Liver (tissue), 7 donors: ENCODE measurements at regions not wholly inside any gene's neighbourhood (a gene's known extent, or its start where the extent isn't known, plus 50 kb on each side); places are given as distances from the start of the nearest gene placed in this dataset.
"Not testable (repeated sequence)": the region's sequence is repeated elsewhere in the genome, so short reads cannot be mapped to it uniquely, and the experiment has no call there.

Experiments used
- DNase-seq: peaks from one replicate; pipeline ENCODE4 v3.0.0-alpha.2; 2017; ENCODE audit warnings: low spot score
- H3K27ac ChIP-seq, 2 donors: one replicate each; pipeline ENCODE4 v1.7.0; 2013; ENCODE audit warnings: inconsistent platforms in 2 of 2, low read length in 2 of 2, control low read depth in 1 of 2, low read depth in 1 of 2, mild to moderate bottlenecking in 1 of 2
- H3K27me3 ChIP-seq, 4 donors: one replicate each; pipeline versions ENCODE4 v1.6.1 to v1.7.0; 2013; ENCODE audit warnings: low read length in 3 of 4, inconsistent platforms in 1 of 4, mild to moderate bottlenecking in 1 of 4, moderate library complexity in 1 of 4; ENCODE audit not compliant: control insufficient read depth in 4 of 4, insufficient read depth in 4 of 4
- H3K36me3 ChIP-seq, 4 donors: one replicate each; pipeline versions ENCODE4 v1.6.1 to v1.7.0; 2013; ENCODE audit warnings: low read length in 3 of 4, mild to moderate bottlenecking in 3 of 4, low read depth in 1 of 4, moderate library complexity in 1 of 4; ENCODE audit not compliant: control insufficient read depth in 4 of 4, insufficient read depth in 3 of 4
- H3K4me1 ChIP-seq, 4 donors: one replicate each; pipeline versions ENCODE4 v1.6.1 to v1.7.0; 2013; ENCODE audit warnings: low read length in 3 of 4, mild to moderate bottlenecking in 3 of 4, moderate library complexity in 1 of 4; ENCODE audit not compliant: control insufficient read depth in 4 of 4, insufficient read depth in 4 of 4
- H3K4me3 ChIP-seq, 3 donors: one replicate each; pipeline versions ENCODE4 v1.6.1 to v1.7.0; 2013; ENCODE audit warnings: low read length in 3 of 3, control low read depth in 1 of 3, low read depth in 1 of 3, mild to moderate bottlenecking in 1 of 3
- H3K9ac ChIP-seq, 2 donors: one replicate each; pipeline ENCODE4 v1.7.0; 2013; ENCODE audit warnings: low read length in 2 of 2, mild to moderate bottlenecking in 2 of 2, moderate library complexity in 2 of 2, control low read depth in 1 of 2, low read depth in 1 of 2
- H3K9me3 ChIP-seq, 4 donors: one replicate each; pipeline versions ENCODE4 v1.6.1 to v1.7.0; 2013; ENCODE audit warnings: low read length in 3 of 4; ENCODE audit not compliant: control insufficient read depth in 4 of 4
- ATF3 ChIP-seq: IDR thresholded peaks from 2 replicates; pipeline ENCODE4 v1.6.1; 2016; ENCODE audit warnings: antibody characterized with exemption
- FOXA1 ChIP-seq: IDR thresholded peaks from 2 replicates; pipeline ENCODE4 v1.6.1; 2016; ENCODE audit warnings: antibody characterized with exemption
- FOXA2 ChIP-seq: IDR thresholded peaks from 2 replicates; pipeline ENCODE4 v1.6.1; 2016; ENCODE audit warnings: antibody characterized with exemption
- HNF4A ChIP-seq, 2 donors: conservative IDR thresholded peaks; 2 replicates each; pipeline ENCODE4 v1.6.1; 2016; ENCODE audit warnings: antibody characterized with exemption in 2 of 2, mild to moderate bottlenecking in 2 of 2
- JUND ChIP-seq, 2 donors: IDR thresholded peaks; 2 replicates each; pipeline ENCODE4 v1.6.1; 2016; ENCODE audit warnings: antibody characterized with exemption in 2 of 2
- MAX ChIP-seq: IDR thresholded peaks from 2 replicates; pipeline ENCODE4 v1.6.1; 2016; ENCODE audit warnings: antibody characterized with exemption
- RAD21 ChIP-seq, 2 donors: IDR thresholded peaks; 2 replicates each; pipeline ENCODE4 v1.6.1; 2016; ENCODE audit warnings: antibody characterized with exemption in 2 of 2, mild to moderate bottlenecking in 2 of 2
- SP1 ChIP-seq: IDR thresholded peaks from 2 replicates; pipeline ENCODE4 v1.6.1; 2018; ENCODE audit warnings: antibody characterized with exemption, mild to moderate bottlenecking
- TAF1 ChIP-seq: conservative IDR thresholded peaks from 2 replicates; pipeline ENCODE4 v1.6.1; 2016; ENCODE audit warnings: antibody characterized with exemption, mild to moderate bottlenecking
- YY1 ChIP-seq: IDR thresholded peaks from 2 replicates; pipeline ENCODE4 v1.6.1; 2016; ENCODE audit warnings: antibody characterized with exemption, mild to moderate bottlenecking
- ZBTB33 ChIP-seq: IDR thresholded peaks from 2 replicates; pipeline ENCODE4 v1.6.1; 2016; ENCODE audit warnings: antibody characterized with exemption
- WGBS: extraction: QIAGEN DNeasy Blood & Tissue Kit; methylation state at CpG from one replicate; pipeline ENCODE4 v1.1.7; 2013; 5-methylcytosine and 5-hydroxymethylcytosine counted together
- TF ChIP-seq, protein P1 (sequence below): IDR thresholded peaks from 2 replicates; pipeline ENCODE4 v1.6.1; 2016; ENCODE audit warnings: antibody characterized with exemption, mild to moderate bottlenecking
- donor health status: healthy.
- donor health status: healthy.
- donor health status: healthy.
- donor health status: healthy.

GRCh38 chr18:47370052-47370451 lies 118.6 kb upstream of the SKOR2 start:
- H3K9ac ChIP-seq: no peak overlapping the region
- H3K36me3 ChIP-seq: no peaks in the 10 kb centered on the region
- no peak overlapping the region for H3K4me3 ChIP-seq
- TF ChIP-seq YY1 (no peak), FOXA2 (no peak), RAD21 (IDR thresholded peaks at IDR 0.05) (no peak)
- TF ChIP-seq, protein P1, sequence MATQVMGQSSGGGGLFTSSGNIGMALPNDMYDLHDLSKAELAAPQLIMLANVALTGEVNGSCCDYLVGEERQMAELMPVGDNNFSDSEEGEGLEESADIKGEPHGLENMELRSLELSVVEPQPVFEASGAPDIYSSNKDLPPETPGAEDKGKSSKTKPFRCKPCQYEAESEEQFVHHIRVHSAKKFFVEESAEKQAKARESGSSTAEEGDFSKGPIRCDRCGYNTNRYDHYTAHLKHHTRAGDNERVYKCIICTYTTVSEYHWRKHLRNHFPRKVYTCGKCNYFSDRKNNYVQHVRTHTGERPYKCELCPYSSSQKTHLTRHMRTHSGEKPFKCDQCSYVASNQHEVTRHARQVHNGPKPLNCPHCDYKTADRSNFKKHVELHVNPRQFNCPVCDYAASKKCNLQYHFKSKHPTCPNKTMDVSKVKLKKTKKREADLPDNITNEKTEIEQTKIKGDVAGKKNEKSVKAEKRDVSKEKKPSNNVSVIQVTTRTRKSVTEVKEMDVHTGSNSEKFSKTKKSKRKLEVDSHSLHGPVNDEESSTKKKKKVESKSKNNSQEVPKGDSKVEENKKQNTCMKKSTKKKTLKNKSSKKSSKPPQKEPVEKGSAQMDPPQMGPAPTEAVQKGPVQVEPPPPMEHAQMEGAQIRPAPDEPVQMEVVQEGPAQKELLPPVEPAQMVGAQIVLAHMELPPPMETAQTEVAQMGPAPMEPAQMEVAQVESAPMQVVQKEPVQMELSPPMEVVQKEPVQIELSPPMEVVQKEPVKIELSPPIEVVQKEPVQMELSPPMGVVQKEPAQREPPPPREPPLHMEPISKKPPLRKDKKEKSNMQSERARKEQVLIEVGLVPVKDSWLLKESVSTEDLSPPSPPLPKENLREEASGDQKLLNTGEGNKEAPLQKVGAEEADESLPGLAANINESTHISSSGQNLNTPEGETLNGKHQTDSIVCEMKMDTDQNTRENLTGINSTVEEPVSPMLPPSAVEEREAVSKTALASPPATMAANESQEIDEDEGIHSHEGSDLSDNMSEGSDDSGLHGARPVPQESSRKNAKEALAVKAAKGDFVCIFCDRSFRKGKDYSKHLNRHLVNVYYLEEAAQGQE: no peak
- 55% methylated on average over 2 of the region's 2 CpGs for WGBS
- no peak for DNase-seq
- peaks cover 0 to 3% (median 1%) of the 10 kb centered on the region in 4 donors for H3K9me3 ChIP-seq
- H3K27me3 ChIP-seq: peaks cover 0 to 4% (median 1%) of the 10 kb centered on the region in 4 donors
- H3K4me1 ChIP-seq: no peaks in the 10 kb centered on the region
- H3K27ac ChIP-seq: no peak overlapping the region

- H3K4me1 ChIP-seq, H3K9ac ChIP-seq: not testable (repeated sequence)
- 92% methylated on average over 15 of the region's 15 CpGs for WGBS
Observed at GRCh38 chr18:47354061-47354460, 102.6 kb upstream of the SKOR2 start.

GRCh38 chr18:47346016-47346415 lies 94.6 kb upstream of the SKOR2 start:
- H3K36me3 ChIP-seq: no peaks in the 10 kb centered on the region
- 71% methylated on average over 1 of the region's 1 CpG for WGBS
- TF ChIP-seq RAD21 (IDR thresholded peaks at IDR 0.05) (no peak), MAX (no peak), JUND (IDR thresholded peaks at IDR 0.05) (no peak), FOXA2 (no peak), SP1 (no peak), TAF1 (no peak), ATF3 (no peak), YY1 (no peak), FOXA1 (no peak), HNF4A (conservative IDR thresholded peaks at IDR 0.05) (no peak), ZBTB33 (no peak)
- TF ChIP-seq, protein P1: no peak

More at GRCh38 chr18:47354061-47354460, 102.6 kb upstream of the SKOR2 start:
- not testable (repeated sequence) for DNase-seq, H3K27ac ChIP-seq, H3K9me3 ChIP-seq, H3K27me3 ChIP-seq, H3K4me3 ChIP-seq, H3K36me3 ChIP-seq

More at GRCh38 chr18:47346016-47346415, 94.6 kb upstream of the SKOR2 start:
- Histone ChIP-seq H3K4me1 (no peaks in the 10 kb centered on the region), H3K4me3 (no peak overlapping the region), H3K27ac (no peak overlapping the region), H3K27me3 (no peaks in the 10 kb centered on the region), H3K9me3 (no peaks in the 10 kb centered on the region), H3K9ac (no peak overlapping the region)
- DNase-seq: no peak
